GM10266 (cell line): ENCODE measurements at regions not wholly inside any gene's neighbourhood (a gene's known extent, or its start where the extent isn't known, plus 50 kb on each side); places are given as distances from the start of the nearest gene placed in this dataset.
"Not testable (repeated sequence)": the region's sequence is repeated elsewhere in the genome, so short reads cannot be mapped to it uniquely, and the experiment has no call there.

Experiments used
- DNase-seq: peaks from one replicate; pipeline ENCODE4 v3.0.0; 2012; ENCODE audit errors: extremely low spot score
- TF ChIP-seq, protein P1 (sequence below): IDR thresholded peaks from 2 replicates; pipeline ENCODE4 v1.5.1; 2012; ENCODE audit warnings: mild to moderate bottlenecking, low read depth; ENCODE audit not compliant: control insufficient read depth, insufficient read depth; ENCODE audit errors: missing control alignments

- TF ChIP-seq, protein P1, sequence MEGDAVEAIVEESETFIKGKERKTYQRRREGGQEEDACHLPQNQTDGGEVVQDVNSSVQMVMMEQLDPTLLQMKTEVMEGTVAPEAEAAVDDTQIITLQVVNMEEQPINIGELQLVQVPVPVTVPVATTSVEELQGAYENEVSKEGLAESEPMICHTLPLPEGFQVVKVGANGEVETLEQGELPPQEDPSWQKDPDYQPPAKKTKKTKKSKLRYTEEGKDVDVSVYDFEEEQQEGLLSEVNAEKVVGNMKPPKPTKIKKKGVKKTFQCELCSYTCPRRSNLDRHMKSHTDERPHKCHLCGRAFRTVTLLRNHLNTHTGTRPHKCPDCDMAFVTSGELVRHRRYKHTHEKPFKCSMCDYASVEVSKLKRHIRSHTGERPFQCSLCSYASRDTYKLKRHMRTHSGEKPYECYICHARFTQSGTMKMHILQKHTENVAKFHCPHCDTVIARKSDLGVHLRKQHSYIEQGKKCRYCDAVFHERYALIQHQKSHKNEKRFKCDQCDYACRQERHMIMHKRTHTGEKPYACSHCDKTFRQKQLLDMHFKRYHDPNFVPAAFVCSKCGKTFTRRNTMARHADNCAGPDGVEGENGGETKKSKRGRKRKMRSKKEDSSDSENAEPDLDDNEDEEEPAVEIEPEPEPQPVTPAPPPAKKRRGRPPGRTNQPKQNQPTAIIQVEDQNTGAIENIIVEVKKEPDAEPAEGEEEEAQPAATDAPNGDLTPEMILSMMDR, result no peak
- DNase-seq, result no peak
Observed at GRCh38 chr15:96627031-96627568, 296.6 kb downstream of the NR2F2 start.

GRCh38 chr15:96629511-96629910, 299.0 kb downstream of the NR2F2 start:
- TF ChIP-seq, protein P1, result no peak
- DNase-seq, result no peak

DNA sequence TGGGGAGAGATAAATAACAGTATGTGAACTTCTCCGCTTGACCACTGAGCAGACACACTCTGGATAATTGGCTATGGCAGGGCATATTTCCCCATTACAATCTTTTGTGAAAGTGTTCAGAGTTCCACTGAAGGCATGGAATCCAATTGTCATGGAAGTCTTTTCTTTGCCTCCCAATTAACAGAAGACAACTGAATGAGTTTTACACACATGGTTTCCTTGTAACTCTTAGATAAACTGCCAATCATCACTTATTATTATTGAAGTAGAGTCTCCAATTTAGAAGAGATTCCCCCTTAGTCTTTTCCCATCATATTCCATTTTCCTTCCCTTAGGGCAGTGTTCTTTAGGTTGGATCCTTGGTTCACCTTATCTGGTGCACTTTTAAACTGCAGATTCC, 308.3 kb downstream of the NR2F2 start:
- DNase-seq, result no peak
- TF ChIP-seq, protein P1, result no peak

DNA sequence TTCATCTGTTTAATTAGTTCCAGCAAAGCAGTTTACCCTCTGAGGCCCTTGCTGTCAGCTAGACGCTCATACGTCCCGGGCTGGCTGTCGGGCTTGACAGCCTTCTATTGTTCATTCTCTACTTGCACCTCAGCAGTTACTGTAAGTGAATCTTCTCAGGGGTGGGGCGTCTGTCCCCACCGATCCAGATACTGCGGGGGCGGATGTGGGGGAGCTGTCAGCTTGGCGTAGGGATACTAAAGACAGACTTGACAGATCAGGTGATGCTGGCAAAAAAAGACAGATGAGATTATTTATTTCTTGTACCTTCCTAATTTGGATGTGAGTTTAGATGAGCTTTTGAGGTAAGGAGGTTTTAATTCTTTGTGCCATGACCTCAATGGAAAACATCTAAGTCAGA, 315.3 kb downstream of the NR2F2 start:
- DNase-seq, result no peak
- TF ChIP-seq, protein P1, result no peak

- TF ChIP-seq, protein P1, result no peak
- DNase-seq, result no peak
Observed at GRCh38 chr15:96648866-96649265, 318.4 kb downstream of the NR2F2 start.

- no peak for DNase-seq
- TF ChIP-seq, protein P1, result no peak
Observed at GRCh38 chr15:96657096-96657495, 326.6 kb downstream of the NR2F2 start.

GRCh38 chr15:96666979-96667378, 336.5 kb downstream of the NR2F2 start:
- DNase-seq, result not testable (repeated sequence)

GRCh38 chr15:96670389-96670788, 339.9 kb downstream of the NR2F2 start:
- TF ChIP-seq, protein P1, result no peak
- DNase-seq, result no peak
